ENCODE measurements at regions not wholly inside any gene's neighbourhood (a gene's known extent, or its start where the extent isn't known, plus 50 kb on each side); places are given as distances from the start of the nearest gene placed in this dataset.

DNA sequence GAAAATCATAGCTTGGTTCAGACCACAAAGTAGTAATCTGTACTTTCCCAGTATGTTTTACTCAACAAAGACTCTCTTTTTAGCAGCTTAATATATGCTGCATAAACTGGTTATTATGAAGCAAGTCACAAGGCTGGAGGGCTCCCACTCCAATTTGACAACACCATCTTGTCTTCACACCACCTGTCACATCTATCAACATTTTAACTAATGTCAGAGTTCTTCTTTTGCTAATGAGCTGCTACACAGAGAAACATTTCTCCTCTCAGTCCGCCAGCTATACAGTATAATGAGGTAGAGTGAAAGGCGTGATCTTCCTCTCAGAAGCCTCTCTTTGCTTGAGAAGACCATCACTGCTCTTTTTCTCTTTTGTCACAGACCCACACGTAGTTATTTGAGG, 230.1 kb downstream of the BARHL2 start:
- no peak for DNase-seq

GRCh38 chr1:90486134-90486824, 230.8 kb downstream of the BARHL2 start:
- no peak for DNase-seq

- no peak for DNase-seq
These were observed 236.7 kb downstream of the BARHL2 start for GRCh38 chr1:90480271-90480835.

DNA sequence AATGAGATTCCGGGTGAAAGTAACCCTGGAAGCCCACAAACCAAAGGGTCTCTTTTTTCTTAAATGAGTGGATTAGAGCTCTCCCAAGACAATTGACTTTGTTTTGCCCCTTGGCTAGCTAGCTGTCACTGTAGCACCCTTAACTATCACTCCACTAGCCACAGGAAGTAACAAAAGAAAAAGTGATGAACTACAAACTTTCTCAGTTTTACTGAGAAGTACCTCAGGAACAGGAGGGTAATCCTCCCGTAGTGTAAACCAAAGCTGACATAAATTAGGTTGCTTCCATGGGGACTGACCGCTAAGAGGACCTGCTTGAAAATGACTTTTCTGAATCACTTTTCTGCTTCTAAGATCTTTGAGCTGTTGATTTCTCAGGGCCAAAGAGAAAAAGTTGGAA, 240.1 kb downstream of the BARHL2 start:
- no peak for DNase-seq

DNA sequence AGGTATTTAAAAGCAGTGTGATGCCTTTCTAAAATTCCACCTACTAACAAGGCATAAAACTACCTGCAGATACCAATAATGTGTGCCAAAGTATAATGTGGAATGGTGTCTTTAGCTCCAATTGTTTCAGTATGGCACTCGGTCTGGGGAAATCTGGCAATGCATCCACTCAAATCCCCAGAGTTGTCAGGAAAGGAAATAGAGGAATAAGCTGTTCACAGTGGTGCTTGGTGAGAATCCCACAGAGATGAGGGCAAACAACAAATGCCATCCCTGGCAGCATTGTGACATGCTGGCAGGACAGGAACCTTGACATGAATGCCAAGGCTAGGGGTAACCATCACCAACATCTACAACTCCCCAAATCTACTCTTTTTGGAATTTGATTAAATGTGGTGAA, 240.7 kb downstream of the BARHL2 start:
- DNase-seq, result no peak

DNA sequence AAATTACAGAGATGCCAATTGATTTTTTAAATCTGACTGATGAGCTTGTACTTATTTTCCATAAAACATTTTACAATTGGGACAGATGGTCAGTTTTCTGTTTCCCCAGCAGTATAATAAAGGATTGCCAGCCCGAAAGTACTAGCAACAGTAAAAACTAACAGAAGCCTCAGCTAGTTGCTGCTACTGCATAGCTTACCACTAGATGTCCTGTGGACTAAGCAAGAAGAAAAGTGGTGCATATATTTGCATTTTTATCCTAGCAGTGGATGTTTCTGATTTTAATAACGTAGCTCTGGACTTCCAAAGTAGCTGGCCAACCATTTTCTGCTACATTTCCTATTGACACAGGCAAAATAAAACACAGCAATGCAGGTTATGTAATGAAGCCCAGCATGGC, 241.5 kb downstream of the BARHL2 start:
- no peak for DNase-seq

- no peak for DNase-seq
These were observed 242.4 kb downstream of the BARHL2 start for GRCh38 chr1:90474731-90475130.

- DNase-seq, result no peak
These were observed 242.9 kb downstream of the BARHL2 start for GRCh38 chr1:90474158-90474557.

DNA sequence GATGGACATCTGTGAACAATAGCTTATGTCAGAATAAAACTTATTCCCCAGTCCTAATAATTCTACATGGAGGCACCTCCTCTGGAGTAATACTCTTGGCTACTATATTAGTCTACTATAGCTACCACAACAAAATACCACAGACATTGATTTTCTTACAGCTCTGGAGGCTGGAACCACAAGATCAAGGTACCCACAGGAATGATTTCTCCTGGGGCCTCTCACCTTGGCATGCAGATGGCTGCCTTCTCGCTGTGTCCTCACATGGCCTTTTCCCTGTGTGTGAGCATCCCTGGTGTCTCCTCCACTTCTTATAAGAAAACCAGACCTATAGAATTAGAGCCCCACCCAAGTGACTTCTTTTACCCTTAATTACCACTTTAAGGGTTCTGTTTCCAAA, 244.3 kb downstream of the BARHL2 start:
- no peak for DNase-seq

DNA sequence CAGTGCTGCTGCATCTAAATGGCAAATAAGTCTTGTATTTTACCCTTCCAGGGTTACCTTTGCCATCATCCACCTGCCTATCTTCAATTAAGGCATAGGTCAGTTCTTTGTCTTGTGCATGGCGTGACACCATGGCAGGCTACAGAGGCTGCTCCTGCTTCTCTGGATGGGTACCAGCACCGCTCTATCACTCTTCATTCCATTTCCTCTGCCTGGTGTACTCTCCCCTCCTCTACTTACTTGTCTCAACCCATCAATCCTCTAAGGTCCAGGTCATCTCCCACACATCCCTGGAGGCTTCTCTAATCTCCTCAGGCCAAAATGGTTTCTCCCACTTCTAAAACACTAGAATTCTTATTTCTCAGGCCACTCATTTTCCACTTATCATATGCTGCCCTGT, 257.5 kb downstream of the BARHL2 start:
- no peak for DNase-seq

GRCh38 chr1:90457985-90458384, 259.1 kb downstream of the BARHL2 start:
- no peak for DNase-seq

DNA sequence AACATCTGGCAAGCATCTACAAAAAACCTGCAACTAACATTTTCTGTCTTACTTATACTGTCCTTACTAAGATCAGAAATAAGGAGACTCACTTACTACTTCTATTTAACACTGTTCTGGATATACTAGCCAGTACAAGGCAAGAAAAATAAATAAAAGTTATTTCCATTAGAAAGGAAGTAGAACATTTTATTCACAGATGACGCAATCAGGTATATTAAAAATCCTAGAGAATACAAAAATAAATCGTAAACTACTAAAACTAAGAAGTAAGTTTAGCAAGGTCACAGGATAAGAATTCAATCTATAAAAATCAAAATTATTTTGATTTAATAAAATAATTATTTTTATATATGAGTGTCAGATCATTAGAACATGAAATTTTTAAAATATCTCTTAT, 264.6 kb downstream of the BARHL2 start:
- no peak for DNase-seq

GRCh38 chr1:90443354-90443753, 273.7 kb downstream of the BARHL2 start:
- DNase-seq, result no peak

GRCh38 chr1:90435351-90435750, 281.8 kb downstream of the BARHL2 start:
- no peak for DNase-seq

GRCh38 chr1:90434460-90434859, 282.6 kb downstream of the BARHL2 start:
- no peak for DNase-seq

DNA sequence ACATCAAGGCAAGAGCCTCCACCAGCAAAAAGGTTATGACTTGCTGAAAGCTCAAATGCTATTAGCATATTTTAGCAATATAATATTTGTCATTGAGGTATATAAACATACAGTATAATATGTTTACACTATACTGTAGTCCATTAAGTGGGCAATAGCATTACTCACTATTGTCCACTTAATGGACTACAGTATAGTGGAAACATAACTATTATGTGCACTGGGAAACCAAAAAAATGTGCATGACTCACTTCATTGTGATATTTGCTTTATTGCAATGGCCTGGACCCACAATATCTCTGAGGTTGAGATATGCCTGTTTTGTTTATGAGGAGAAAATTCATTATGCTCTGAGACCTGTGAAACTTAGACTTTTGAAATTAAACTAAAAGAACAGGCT, 300.0 kb downstream of the BARHL2 start:
- no peak for DNase-seq

- DNase-seq, result no peak
These were observed 302.9 kb downstream of the BARHL2 start for GRCh38 chr1:90414201-90414600.

- no peak for DNase-seq
These were observed 303.6 kb downstream of the BARHL2 start for GRCh38 chr1:90413519-90413918.

DNA sequence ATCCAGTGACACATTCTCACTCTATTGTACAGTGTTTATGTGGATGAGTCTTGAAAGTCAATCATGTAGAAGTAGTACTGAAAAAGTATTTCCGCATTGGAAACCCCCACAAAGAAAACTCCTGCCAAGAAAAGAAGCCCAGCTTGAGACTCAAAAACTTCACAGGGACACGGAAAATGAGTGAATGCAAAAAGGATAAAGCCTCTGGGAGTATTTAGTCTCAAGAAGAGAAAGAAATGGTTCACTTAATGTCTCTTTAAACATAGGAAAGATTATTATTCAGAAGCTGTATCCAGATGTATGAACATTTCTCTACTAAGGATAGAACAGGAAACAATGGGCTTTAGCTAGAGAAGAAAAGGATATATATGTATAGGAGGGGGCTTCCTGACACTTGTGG, 304.5 kb downstream of the BARHL2 start:
- no peak for DNase-seq

- DNase-seq, result no peak
These were observed 305.9 kb downstream of the BARHL2 start for GRCh38 chr1:90411185-90411584.

GRCh38 chr1:90407737-90408136, 309.4 kb downstream of the BARHL2 start:
- DNase-seq, result no peak

- no peak for DNase-seq
These were observed 311.4 kb downstream of the BARHL2 start for GRCh38 chr1:90405726-90406125.

- no peak for DNase-seq
These were observed 313.9 kb downstream of the BARHL2 start for GRCh38 chr1:90402893-90403849.

- DNase-seq, result no peak
These were observed 317.0 kb downstream of the BARHL2 start for GRCh38 chr1:90400131-90400530.
